HepG2 (cell line): ENCODE measurements at regions not wholly inside any gene's neighbourhood (a gene's known extent, or its start where the extent isn't known, plus 50 kb on each side); places are given as distances from the start of the nearest gene placed in this dataset.

Experiments used
- ATAC-seq: fragments of 200-7000 bp; cut with Tn5 transposase; 3 replicates; pipeline ENCODE4 v1.9.1; 2020; ENCODE audit warnings: mild to moderate bottlenecking, moderate library complexity
- BruUV-seq: library from RNA; stranded (reverse); fragments of 400-500 nt; replicated peaks from 2 replicates; lab custom pipeline; 2021; lab: Mats Ljungman, UMichigan
- CTCF ChIA-PET: fragments of 300-600 bp; formaldehyde crosslinking; extraction: SDS; loops from one replicate; lab custom pipeline; 2021; ENCODE audit warnings: low total read pairs, inconsistent platforms, low intra/inter-chr PET ratio; lab: Yijun Ruan, JAX
- POLR2A ChIA-PET: fragments of 350-600 bp; sonication (Branson Sonifier 250); formaldehyde crosslinking; loops from one replicate; lab custom pipeline; 2020; ENCODE audit warnings: antibody characterized with exemption, inconsistent platforms; lab: Yijun Ruan, JAX
- DNase-seq: peaks from one replicate; pipeline ENCODE4 v3.0.0-alpha.2; 2015; ENCODE audit warnings: low spot score
- FAIRE-seq: peaks from 3 replicates; lab custom pipeline; 2011; peaks lifted over from hg19 to GRCh38; lab: Jason Lieb, UNC
- H2AFZ ChIP-seq: one replicate; pipeline ENCODE4 v1.6.1; 2011; ENCODE audit warnings: low read length, inconsistent platforms
- H3K27ac ChIP-seq: fragments of 300-600 bp; 3 replicates; pipeline ENCODE4 v1.8.0; 2011; ENCODE audit warnings: mixed run types, mild to moderate bottlenecking, mixed read lengths, low read length, inconsistent platforms; ENCODE audit not compliant: insufficient read depth; ENCODE audit errors: extremely low read length
- H3K27me3 ChIP-seq, 2 experiments: fragments of 200-600 bp in 1 of 2; 2 replicates in 1 of 2; 3 replicates in 1 of 2; pipeline versions ENCODE4 v1.6.0 to v1.8.0; 2011; ENCODE audit warnings: low read length in 2 of 2, mild to moderate bottlenecking in 2 of 2, moderate library complexity in 2 of 2, inconsistent platforms in 1 of 2; ENCODE audit not compliant: insufficient read depth in 2 of 2, control insufficient read depth in 1 of 2
- H3K36me3 ChIP-seq, 2 experiments: fragments of 200-600 bp in 1 of 2; replicated peaks in 1 of 2; 2 replicates in 1 of 2; 3 replicates in 1 of 2; pipeline versions ENCODE4 v1.5.1 to v1.8.0; 2011; ENCODE audit warnings: low read length in 2 of 2, inconsistent platforms in 1 of 2; ENCODE audit not compliant: insufficient read depth in 2 of 2, control insufficient read depth in 1 of 2
- H3K4me1 ChIP-seq: 2 replicates; pipeline ENCODE4 v1.5.1; 2012; ENCODE audit warnings: low read length, inconsistent platforms; ENCODE audit not compliant: insufficient read depth
- H3K4me2 ChIP-seq: 2 replicates; pipeline ENCODE4 v1.6.0; 2011; ENCODE audit warnings: low read depth, low read length, inconsistent platforms
- H3K4me3 ChIP-seq, 3 experiments: fragments of 200-600 bp in 1 of 3; sonication (generic), shearing (Covaris generic) in 1 of 3; replicated peaks in 1 of 3; 2 replicates each; pipeline ENCODE4 v1.5.1; 2011 to 2016; ENCODE audit warnings: low read length in 3 of 3, inconsistent platforms in 2 of 3, low read depth in 2 of 3, mild to moderate bottlenecking in 2 of 3, control low read depth in 1 of 3, mixed read lengths in 1 of 3; ENCODE audit not compliant: insufficient read depth in 1 of 3
- H3K79me2 ChIP-seq: one replicate; pipeline ENCODE4 v1.6.1; 2011; ENCODE audit warnings: low read length, inconsistent platforms; ENCODE audit not compliant: insufficient read depth
- H3K9ac ChIP-seq: 2 replicates; pipeline ENCODE4 v1.6.0; 2011; ENCODE audit warnings: mild to moderate bottlenecking, low read depth, low read length, inconsistent platforms; ENCODE audit not compliant: insufficient read depth
- H3K9me3 ChIP-seq: 2 replicates; pipeline ENCODE4 v1.5.1; 2012; ENCODE audit warnings: mild to moderate bottlenecking, low read length
- H4K20me1 ChIP-seq: 2 replicates; pipeline ENCODE4 v1.6.0; 2011; ENCODE audit warnings: inconsistent platforms, mild to moderate bottlenecking, low read length, moderate library complexity; ENCODE audit not compliant: insufficient read depth
- CC2D1A ChIP-seq: sonication (generic); formaldehyde crosslinking; IDR thresholded peaks from 2 replicates; pipeline ENCODE4 v1.8.1; 2023; ENCODE audit warnings: mild to moderate bottlenecking, missing genetic modification reagents
- HHEX ChIP-seq: IDR thresholded peaks from 2 replicates; pipeline ENCODE4 v1.6.1; 2016; ENCODE audit warnings: control low read depth
- ZNF451 ChIP-seq: sonication (generic); formaldehyde crosslinking; IDR thresholded peaks from 2 replicates; pipeline ENCODE4 v1.5.0; 2020; ENCODE audit warnings: mild to moderate bottlenecking, missing genetic modification reagents
- ZNF580 ChIP-seq: IDR thresholded peaks from 2 replicates; pipeline ENCODE4 v1.6.1; 2016; ENCODE audit warnings: low read depth, borderline replicate concordance
- WGBS: methylation state at CpG from one replicate; pipeline ENCODE4 v1.1.6; 2017; ENCODE audit warnings: low lambda C conversion rate; 5-methylcytosine and 5-hydroxymethylcytosine counted together
- in situ Hi-C: cut with HindIII; loops from 2 replicates; pipeline ENCODE4 v1.10.0; 2017; ENCODE audit warnings: low pct_unique_long_range_greater_than_20kb; ENCODE audit not compliant: extremely low pct_ligation_motif_present
- intact Hi-C: fragments of 100-400 bp; cut with micrococcal nuclease; formaldehyde crosslinking; loops from one replicate; pipeline ENCODE4 v1.10.0; 2022; ENCODE audit not compliant: unreplicated experiment

- H3K9me3 ChIP-seq, result peaks cover 74% of the 10 kb centered on the region
- no peaks in the 10 kb centered on the region for H4K20me1 ChIP-seq
- no peak overlapping the region for H3K4me2 ChIP-seq
- TF ChIP-seq ZNF451 (CRISPR knock-in tag), result no peak
- TF ChIP-seq CC2D1A (CRISPR knock-in tag), result no peak
- H2AFZ ChIP-seq, result no peak overlapping the region
- FAIRE-seq, result no peak
- H3K79me2 ChIP-seq, result no peaks in the 10 kb centered on the region
- no peaks in the 10 kb centered on the region; a peak in 1 of 5 replicates for H3K27me3 ChIP-seq
- CTCF ChIA-PET, result no interaction called here
- 30% methylated on average over 6 of the region's 6 CpGs for WGBS
- POLR2A ChIA-PET, result no interaction called here
- H3K27ac ChIP-seq, result no peak overlapping the region
- no peaks in the 10 kb centered on the region for H3K4me1 ChIP-seq
- BruUV-seq, result no TSS peak
- ATAC-seq, result no peak
- H3K4me3 ChIP-seq, result no peak overlapping the region
- no peak overlapping the region for H3K9ac ChIP-seq
- no peaks in the 10 kb centered on the region for H3K36me3 ChIP-seq
- in situ Hi-C loops, result no loop called here
- intact Hi-C loops, result no loop called here
- no peak for DNase-seq
Observed at GRCh38 chr10:10247585-10247984, 770.1 kb upstream of the CELF2 start.

GRCh38 chr10:10256860-10257259 is 760.8 kb upstream of the CELF2 start:
- CTCF ChIA-PET, result no interaction called here
- ATAC-seq (no peak), FAIRE-seq (no peak)

More at GRCh38 chr10:10256860-10257259, 760.8 kb upstream of the CELF2 start:
- Histone ChIP-seq H2AFZ (no peak overlapping the region), H3K27ac (no peak overlapping the region), H3K4me1 (no peaks in the 10 kb centered on the region), H3K4me2 (no peak overlapping the region), H3K4me3 (no peak overlapping the region), H3K79me2 (no peaks in the 10 kb centered on the region), H4K20me1 (no peaks in the 10 kb centered on the region), H3K36me3 (no peaks in the 10 kb centered on the region), H3K9me3 (peaks cover 77% of the 10 kb centered on the region), H3K27me3 (no peaks in the 10 kb centered on the region), H3K9ac (no peak overlapping the region)
- no peak for DNase-seq
- intact Hi-C loops, result no loop called here
- WGBS, result 2% methylated on average over 3 of the region's 3 CpGs
- POLR2A ChIA-PET, result no interaction called here
- in situ Hi-C loops, result no loop called here
- TF ChIP-seq HHEX (CRISPR knock-in tag) (no peak), ZNF580 (CRISPR knock-in tag) (no peak)
- no TSS peak for BruUV-seq
